BJ (cell line): ENCODE measurements at regions not wholly inside any gene's neighbourhood (a gene's known extent, or its start where the extent isn't known, plus 50 kb on each side); places are given as distances from the start of the nearest gene placed in this dataset.

ENCODE experiments used
- CTCF ChIA-PET: fragments of 350-600 bp; formaldehyde crosslinking; extraction: SDS; loops from one replicate; lab custom pipeline; 2021; ENCODE audit warnings: antibody characterized with exemption, inconsistent platforms; lab: Yijun Ruan, JAX
- POLR2A ChIA-PET: fragments of 300-600 bp; sonication (Branson Sonifier 250); formaldehyde crosslinking; extraction: SDS; loops from one replicate; lab custom pipeline; 2021; ENCODE audit warnings: antibody characterized with exemption; lab: Charles Lee
- DNase-seq: peaks from one replicate; pipeline ENCODE4 v3.0.0-alpha.2; 2011; ENCODE audit warnings: low read depth
- H3K27me3 ChIP-seq: 2 replicates; pipeline ENCODE4 v1.6.0; 2011; ENCODE audit warnings: low read length; ENCODE audit not compliant: control insufficient read depth, insufficient read depth
- H3K36me3 ChIP-seq: 2 replicates; pipeline ENCODE4 v1.5.1; 2011; ENCODE audit warnings: low read length; ENCODE audit not compliant: control insufficient read depth, insufficient read depth
- H3K4me3 ChIP-seq: 2 replicates; pipeline ENCODE4 v1.5.1; 2011; ENCODE audit warnings: low read depth, mild to moderate bottlenecking, control low read depth, low read length
- TF ChIP-seq, protein P1 (sequence below): IDR thresholded peaks from 2 replicates; pipeline ENCODE4 v1.5.1; 2011; ENCODE audit warnings: low read depth, mild to moderate bottlenecking, control low read depth, inconsistent platforms, low read length, moderate library complexity; ENCODE audit not compliant: insufficient read depth

DNA sequence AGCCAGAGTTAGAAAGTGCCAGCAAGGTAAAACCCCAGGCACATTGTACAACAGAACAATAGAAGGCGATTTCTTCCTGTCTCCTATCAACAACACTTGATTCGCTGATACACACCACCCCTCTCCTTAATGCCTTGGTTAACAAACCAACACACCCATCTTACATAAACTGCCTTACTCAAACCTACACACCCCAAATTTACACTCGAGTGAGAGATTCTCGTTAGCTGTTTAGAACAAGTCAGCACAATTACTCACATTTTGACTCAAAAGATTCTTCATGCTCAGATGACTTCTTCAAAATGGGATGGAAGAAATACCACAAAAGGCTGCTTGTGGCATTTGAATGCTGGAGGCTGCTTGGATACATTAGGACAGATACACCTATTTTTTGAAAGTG, 80.0 kb upstream of the FOXQ1 start:
- TF ChIP-seq, protein P1, sequence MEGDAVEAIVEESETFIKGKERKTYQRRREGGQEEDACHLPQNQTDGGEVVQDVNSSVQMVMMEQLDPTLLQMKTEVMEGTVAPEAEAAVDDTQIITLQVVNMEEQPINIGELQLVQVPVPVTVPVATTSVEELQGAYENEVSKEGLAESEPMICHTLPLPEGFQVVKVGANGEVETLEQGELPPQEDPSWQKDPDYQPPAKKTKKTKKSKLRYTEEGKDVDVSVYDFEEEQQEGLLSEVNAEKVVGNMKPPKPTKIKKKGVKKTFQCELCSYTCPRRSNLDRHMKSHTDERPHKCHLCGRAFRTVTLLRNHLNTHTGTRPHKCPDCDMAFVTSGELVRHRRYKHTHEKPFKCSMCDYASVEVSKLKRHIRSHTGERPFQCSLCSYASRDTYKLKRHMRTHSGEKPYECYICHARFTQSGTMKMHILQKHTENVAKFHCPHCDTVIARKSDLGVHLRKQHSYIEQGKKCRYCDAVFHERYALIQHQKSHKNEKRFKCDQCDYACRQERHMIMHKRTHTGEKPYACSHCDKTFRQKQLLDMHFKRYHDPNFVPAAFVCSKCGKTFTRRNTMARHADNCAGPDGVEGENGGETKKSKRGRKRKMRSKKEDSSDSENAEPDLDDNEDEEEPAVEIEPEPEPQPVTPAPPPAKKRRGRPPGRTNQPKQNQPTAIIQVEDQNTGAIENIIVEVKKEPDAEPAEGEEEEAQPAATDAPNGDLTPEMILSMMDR: no peak
- CTCF ChIA-PET: interaction anchor here (0.6 to 1.2 kb wide), 2 partner anchors 7 to 24 kb away, joined by 3 read pairs; no protein-coding TSS in a partner anchor
- Histone ChIP-seq H3K36me3 (no peaks in the 10 kb centered on the region), H3K4me3 (no peak overlapping the region), H3K27me3 (peaks cover 5% of the 10 kb centered on the region)
- POLR2A ChIA-PET: no interaction called here
- DNase-seq: no peak

GRCh38 chr6:1230689-1231605, 81.0 kb upstream of the FOXQ1 start:
- POLR2A ChIA-PET: no interaction called here

DNA sequence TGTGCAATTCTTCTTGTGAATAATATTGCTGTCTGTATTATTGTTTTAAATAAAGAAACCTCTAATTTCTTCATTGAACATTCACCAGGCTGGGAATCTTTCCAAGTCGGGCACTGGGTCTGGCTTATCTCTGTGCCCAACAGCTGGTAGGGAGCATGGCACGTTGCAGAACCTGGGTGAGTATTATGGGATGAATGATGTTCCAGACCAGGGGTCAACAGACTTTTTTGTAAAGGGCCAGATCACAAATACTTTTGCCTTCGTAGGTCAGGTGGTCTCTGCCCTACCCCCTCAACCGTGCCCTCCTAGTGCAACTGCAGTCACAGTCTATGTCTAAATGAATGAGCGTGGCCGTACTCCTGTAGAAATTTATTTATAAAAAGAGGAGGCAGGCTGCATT, 81.6 kb upstream of the FOXQ1 start:
- POLR2A ChIA-PET: no interaction called here
- TF ChIP-seq, protein P1: no peak
- no peak for DNase-seq

More at GRCh38 chr6:1230689-1231605, 81.0 kb upstream of the FOXQ1 start:
- CTCF ChIA-PET: interaction anchor here (0.6 to 1.2 kb wide), 2 partner anchors 8 to 25 kb away, joined by 3 read pairs; no protein-coding TSS in a partner anchor
- Histone ChIP-seq H3K27me3 (peaks cover 5% of the 10 kb centered on the region), H3K4me3 (no peak overlapping the region), H3K36me3 (no peaks in the 10 kb centered on the region)
- TF ChIP-seq, protein P1: no peak
- DNase-seq: no peak

DNA sequence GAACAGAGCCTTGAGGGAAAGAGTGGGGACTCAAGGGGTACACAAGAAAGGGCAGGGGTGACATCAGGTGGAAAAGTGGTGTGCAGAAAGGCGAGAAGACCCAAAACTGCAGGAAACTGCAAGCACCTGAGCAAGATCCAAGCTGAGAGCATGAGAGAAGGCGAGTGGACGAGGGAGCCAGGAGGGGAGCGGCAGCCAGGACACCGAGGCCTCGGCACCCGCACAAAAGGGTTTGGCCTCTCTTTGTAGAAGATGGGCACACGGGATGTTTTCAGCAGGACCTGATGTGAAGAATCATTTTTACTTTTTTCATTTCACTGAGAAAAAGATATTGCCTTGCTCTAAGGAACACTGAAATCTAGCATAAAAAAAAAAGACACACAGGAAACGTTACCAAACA, 82.1 kb upstream of the FOXQ1 start:
- CTCF ChIA-PET: no interaction called here
- Histone ChIP-seq H3K4me3 (no peak overlapping the region), H3K36me3 (no peaks in the 10 kb centered on the region), H3K27me3 (peaks cover 5% of the 10 kb centered on the region)
- no peak for DNase-seq
- TF ChIP-seq, protein P1: no peak
- POLR2A ChIA-PET: no interaction called here

More for the DNA sequence above, 81.6 kb upstream of the FOXQ1 start:
- CTCF ChIA-PET: no interaction called here
- H3K36me3 ChIP-seq: no peaks in the 10 kb centered on the region
- H3K4me3 ChIP-seq: no peak overlapping the region
- peaks cover 5% of the 10 kb centered on the region for H3K27me3 ChIP-seq

DNA sequence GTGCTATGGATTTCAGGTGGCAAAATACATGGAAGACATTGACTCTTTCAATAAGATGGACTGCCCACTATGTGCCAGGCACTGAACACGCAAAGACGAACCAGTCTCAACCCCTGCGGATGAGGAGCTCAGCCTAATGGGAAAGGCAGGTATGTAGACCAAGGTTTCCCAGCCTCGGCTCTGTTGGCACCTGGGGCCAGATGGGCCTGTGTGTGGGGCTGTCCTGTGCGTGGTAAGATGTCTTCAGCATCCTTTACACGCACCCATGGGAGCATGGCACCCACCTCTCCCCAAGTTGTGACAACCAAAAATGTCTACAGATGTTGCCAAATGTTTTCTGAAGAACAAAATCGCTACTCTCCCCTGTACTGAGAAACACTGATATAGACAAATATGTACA, 82.6 kb upstream of the FOXQ1 start:
- ChIA-PET POLR2A (no interaction called here), CTCF (no interaction called here)
- peaks cover 5% of the 10 kb centered on the region for H3K27me3 ChIP-seq
- no peak overlapping the region for H3K4me3 ChIP-seq
- no peak for DNase-seq
- TF ChIP-seq, protein P1: no peak
- no peaks in the 10 kb centered on the region for H3K36me3 ChIP-seq
